Duodenal mucosa (tissue), 2 donors: ENCODE measurements at regions not wholly inside any gene's neighbourhood (a gene's known extent, or its start where the extent isn't known, plus 50 kb on each side); places are given as distances from the start of the nearest gene placed in this dataset.

Source experiments
- H3K27ac ChIP-seq: one replicate; pipeline ENCODE4 v1.7.0; 2013; ENCODE audit warnings: low read depth, low read length
- H3K27me3 ChIP-seq, 2 donors: one replicate each; pipeline ENCODE4 v1.7.0; 2013; ENCODE audit warnings: low read length in 2 of 2, control low read depth in 1 of 2; ENCODE audit not compliant: insufficient read depth in 2 of 2, control insufficient read depth in 1 of 2
- H3K36me3 ChIP-seq, 2 donors: one replicate each; pipeline ENCODE4 v1.7.0; 2013; ENCODE audit warnings: low read length in 2 of 2, control low read depth in 1 of 2; ENCODE audit not compliant: insufficient read depth in 2 of 2, control insufficient read depth in 1 of 2
- H3K4me1 ChIP-seq, 2 donors: one replicate each; pipeline ENCODE4 v1.7.0; 2013; ENCODE audit warnings: low read length in 2 of 2, control low read depth in 1 of 2; ENCODE audit not compliant: insufficient read depth in 2 of 2, control insufficient read depth in 1 of 2
- H3K4me3 ChIP-seq, 2 donors: one replicate each; pipeline ENCODE4 v1.7.0; 2013; ENCODE audit warnings: low read length in 2 of 2, low read depth in 1 of 2
- H3K9ac ChIP-seq, 2 donors: one replicate each; pipeline ENCODE4 v1.7.0; 2013; ENCODE audit warnings: low read length in 2 of 2, low read depth in 1 of 2
- H3K9me3 ChIP-seq, 2 donors: one replicate each; pipeline ENCODE4 v1.7.0; 2013; ENCODE audit warnings: low read length in 2 of 2, control low read depth in 1 of 2; ENCODE audit not compliant: control insufficient read depth in 1 of 2

- H3K27ac ChIP-seq: no peak overlapping the region
- H3K27me3 ChIP-seq: no peaks in the 10 kb centered on the region
- H3K9me3 ChIP-seq: no peaks in the 10 kb centered on the region
- H3K9ac ChIP-seq: no peak overlapping the region
- H3K36me3 ChIP-seq: no peaks in the 10 kb centered on the region
- H3K4me3 ChIP-seq: no peak overlapping the region
- no peaks in the 10 kb centered on the region for H3K4me1 ChIP-seq
These were observed 163.9 kb downstream of the KCTD15 start for GRCh38 chr19:33960566-33960965.

- H3K27ac ChIP-seq: no peak overlapping the region
- peaks cover 0 to 6% of the 10 kb centered on the region in 2 donors for H3K9me3 ChIP-seq
- H3K4me1 ChIP-seq: no peaks in the 10 kb centered on the region
- H3K4me3 ChIP-seq: no peak overlapping the region
- no peaks in the 10 kb centered on the region for H3K27me3 ChIP-seq
- no peaks in the 10 kb centered on the region for H3K36me3 ChIP-seq
- H3K9ac ChIP-seq: no peak overlapping the region
These were observed 165.5 kb downstream of the KCTD15 start for GRCh38 chr19:33962161-33962560.

- Histone ChIP-seq H3K27me3 (no peaks in the 10 kb centered on the region), H3K36me3 (no peaks in the 10 kb centered on the region), H3K27ac (no peak overlapping the region)
These were observed 166.8 kb downstream of the KCTD15 start for GRCh38 chr19:33963514-33963913.

GRCh38 chr19:33971073-33971472, 174.4 kb downstream of the KCTD15 start:
- Histone ChIP-seq H3K9ac (no peak overlapping the region), H3K4me3 (no peak overlapping the region), H3K9me3 (peaks cover 0 to 14% of the 10 kb centered on the region in 2 donors), H3K27me3 (no peaks in the 10 kb centered on the region), H3K36me3 (no peaks in the 10 kb centered on the region), H3K27ac (no peak overlapping the region), H3K4me1 (no peaks in the 10 kb centered on the region)

More at GRCh38 chr19:33963514-33963913, 166.8 kb downstream of the KCTD15 start:
- Histone ChIP-seq H3K4me3 (no peak overlapping the region), H3K9ac (no peak overlapping the region), H3K9me3 (peaks cover 0 to 6% of the 10 kb centered on the region in 2 donors), H3K4me1 (no peaks in the 10 kb centered on the region)

- no peak overlapping the region for H3K9ac ChIP-seq
- H3K27ac ChIP-seq: no peak overlapping the region
- no peaks in the 10 kb centered on the region for H3K4me1 ChIP-seq
- no peaks in the 10 kb centered on the region for H3K9me3 ChIP-seq
- no peaks in the 10 kb centered on the region for H3K36me3 ChIP-seq
- no peak overlapping the region for H3K4me3 ChIP-seq
- no peaks in the 10 kb centered on the region for H3K27me3 ChIP-seq
These were observed 181.4 kb downstream of the KCTD15 start for GRCh38 chr19:33977756-33978685.

GRCh38 chr19:33982706-33983105, 186.0 kb downstream of the KCTD15 start:
- Histone ChIP-seq H3K9me3 (peaks cover 0 to under 1% of the 10 kb centered on the region in 2 donors), H3K27me3 (no peaks in the 10 kb centered on the region), H3K27ac (no peak overlapping the region), H3K4me3 (no peak overlapping the region), H3K9ac (no peak overlapping the region), H3K36me3 (no peaks in the 10 kb centered on the region), H3K4me1 (no peaks in the 10 kb centered on the region)

- H3K9ac ChIP-seq: no peak overlapping the region
- H3K27ac ChIP-seq: no peak overlapping the region
- no peaks in the 10 kb centered on the region for H3K36me3 ChIP-seq
- no peaks in the 10 kb centered on the region for H3K4me1 ChIP-seq
- H3K4me3 ChIP-seq: no peak overlapping the region
- no peaks in the 10 kb centered on the region for H3K27me3 ChIP-seq
- peaks cover 0 to 9% of the 10 kb centered on the region in 2 donors for H3K9me3 ChIP-seq
These were observed 183.7 kb upstream of the LSM14A start for GRCh38 chr19:33988601-33989000.

GRCh38 chr19:33997690-33998089, 174.6 kb upstream of the LSM14A start:
- Histone ChIP-seq H3K9me3 (no peaks in the 10 kb centered on the region), H3K27ac (no peak overlapping the region), H3K4me3 (no peak overlapping the region), H3K27me3 (peaks cover 3% of the 10 kb centered on the region in 2 donors), H3K9ac (no peak overlapping the region), H3K36me3 (no peaks in the 10 kb centered on the region), H3K4me1 (no peaks in the 10 kb centered on the region)

GRCh38 chr19:33998302-33998701, 174.0 kb upstream of the LSM14A start:
- H3K9me3 ChIP-seq: no peaks in the 10 kb centered on the region
- no peak overlapping the region for H3K9ac ChIP-seq
- H3K27me3 ChIP-seq: peaks cover 3 to 4% of the 10 kb centered on the region in 2 donors
- H3K4me1 ChIP-seq: no peaks in the 10 kb centered on the region
- no peak overlapping the region for H3K27ac ChIP-seq
- no peaks in the 10 kb centered on the region for H3K36me3 ChIP-seq
- no peak overlapping the region for H3K4me3 ChIP-seq

- Histone ChIP-seq H3K27ac (no peak overlapping the region), H3K4me1 (no peaks in the 10 kb centered on the region), H3K27me3 (peaks cover 3 to 4% of the 10 kb centered on the region in 2 donors), H3K36me3 (no peaks in the 10 kb centered on the region), H3K4me3 (no peak overlapping the region), H3K9ac (no peak overlapping the region), H3K9me3 (no peaks in the 10 kb centered on the region)
These were observed 173.5 kb upstream of the LSM14A start for GRCh38 chr19:33998739-33999345.
